Type B pancreatic cell (in vitro differentiated cells): ENCODE measurements at regions not wholly inside any gene's neighbourhood (a gene's known extent, or its start where the extent isn't known, plus 50 kb on each side); places are given as distances from the start of the nearest gene placed in this dataset.

Source experiments
- DNase-seq: peaks from one replicate; pipeline ENCODE4 v3.0.0; 2021; ENCODE audit warnings: mixed read lengths; ENCODE audit not compliant: unreplicated experiment; ENCODE audit errors: extremely low spot score
- H3K27ac Mint-ChIP-seq: 2 replicates; pipeline ENCODE4 v1.8.0; 2021; ENCODE audit warnings: mild to moderate bottlenecking, mixed read lengths
- H3K27me3 Mint-ChIP-seq: 2 replicates; pipeline ENCODE4 v1.8.0; 2021; ENCODE audit warnings: mixed read lengths
- H3K36me3 Mint-ChIP-seq: 2 replicates; pipeline ENCODE4 v1.8.0; 2021; ENCODE audit warnings: mixed read lengths
- H3K4me1 Mint-ChIP-seq: one replicate; pipeline ENCODE4 v1.8.0; 2021; ENCODE audit warnings: mixed read lengths; ENCODE audit not compliant: unreplicated experiment
- H3K4me3 Mint-ChIP-seq: 2 replicates; pipeline ENCODE4 v1.8.0; 2021; ENCODE audit warnings: mild to moderate bottlenecking, mixed read lengths
- H3K9me3 Mint-ChIP-seq: 2 replicates; pipeline ENCODE4 v1.8.0; 2021; ENCODE audit warnings: mixed read lengths
- TF ChIP-seq, protein P1 (sequence below): fragments of 200-600 bp; sonication (generic); conservative IDR thresholded peaks from 2 replicates; pipeline ENCODE4 v1.5.0; 2021; ENCODE audit warnings: antibody characterized with exemption, mild to moderate bottlenecking

DNA sequence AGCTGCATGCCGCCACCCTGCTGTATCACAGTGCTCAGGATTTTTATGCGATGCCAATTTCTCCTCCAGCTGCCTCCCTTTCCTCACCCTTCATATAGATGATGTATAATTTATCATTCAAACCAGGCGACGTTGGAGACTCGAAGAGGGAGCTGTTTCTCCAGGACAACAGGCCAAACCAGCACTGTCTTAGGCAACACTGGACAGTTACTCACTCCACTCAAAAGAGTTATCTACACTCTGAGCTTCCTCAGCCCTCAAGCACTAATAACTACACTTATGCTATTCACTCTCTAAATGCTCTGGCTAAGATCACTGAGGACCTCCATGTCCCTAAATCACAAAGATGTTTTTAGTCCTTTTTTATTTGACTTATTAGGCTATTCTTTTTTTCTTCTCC lies 87.3 kb upstream of the RFC3 start:
- Mint-ChIP-seq H3K4me3 (no peak overlapping the region), H3K27ac (no peak overlapping the region), H3K9me3 (peaks cover 6% of the 10 kb centered on the region), H3K4me1 (no peaks in the 10 kb centered on the region), H3K36me3 (no peaks in the 10 kb centered on the region), H3K27me3 (no peaks in the 10 kb centered on the region)
- no peak for DNase-seq
- TF ChIP-seq, protein P1, sequence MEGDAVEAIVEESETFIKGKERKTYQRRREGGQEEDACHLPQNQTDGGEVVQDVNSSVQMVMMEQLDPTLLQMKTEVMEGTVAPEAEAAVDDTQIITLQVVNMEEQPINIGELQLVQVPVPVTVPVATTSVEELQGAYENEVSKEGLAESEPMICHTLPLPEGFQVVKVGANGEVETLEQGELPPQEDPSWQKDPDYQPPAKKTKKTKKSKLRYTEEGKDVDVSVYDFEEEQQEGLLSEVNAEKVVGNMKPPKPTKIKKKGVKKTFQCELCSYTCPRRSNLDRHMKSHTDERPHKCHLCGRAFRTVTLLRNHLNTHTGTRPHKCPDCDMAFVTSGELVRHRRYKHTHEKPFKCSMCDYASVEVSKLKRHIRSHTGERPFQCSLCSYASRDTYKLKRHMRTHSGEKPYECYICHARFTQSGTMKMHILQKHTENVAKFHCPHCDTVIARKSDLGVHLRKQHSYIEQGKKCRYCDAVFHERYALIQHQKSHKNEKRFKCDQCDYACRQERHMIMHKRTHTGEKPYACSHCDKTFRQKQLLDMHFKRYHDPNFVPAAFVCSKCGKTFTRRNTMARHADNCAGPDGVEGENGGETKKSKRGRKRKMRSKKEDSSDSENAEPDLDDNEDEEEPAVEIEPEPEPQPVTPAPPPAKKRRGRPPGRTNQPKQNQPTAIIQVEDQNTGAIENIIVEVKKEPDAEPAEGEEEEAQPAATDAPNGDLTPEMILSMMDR = no peak

DNA sequence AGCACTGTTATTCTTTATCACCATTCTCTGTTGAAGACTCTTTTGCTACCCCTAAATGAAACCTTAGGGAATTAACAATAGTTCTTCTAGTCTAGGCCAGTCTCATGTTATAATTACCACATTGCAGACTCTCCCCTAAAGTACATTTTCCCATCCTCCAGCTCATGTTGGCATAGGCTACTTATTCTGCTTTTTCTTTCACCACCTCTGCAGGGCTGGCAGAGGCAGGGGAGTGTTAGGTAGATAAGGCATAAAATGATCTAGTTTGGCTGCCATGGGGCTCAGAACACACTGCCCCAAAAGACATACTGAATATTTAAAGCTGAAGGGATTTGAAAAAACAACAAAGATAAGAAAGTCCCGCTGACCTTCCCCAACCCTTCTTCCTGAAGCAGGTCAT lies 82.7 kb upstream of the RFC3 start:
- Mint-ChIP-seq H3K4me1 (no peaks in the 10 kb centered on the region), H3K4me3 (no peak overlapping the region), H3K27ac (no peak overlapping the region), H3K27me3 (no peaks in the 10 kb centered on the region), H3K9me3 (no peaks in the 10 kb centered on the region), H3K36me3 (no peaks in the 10 kb centered on the region)
- TF ChIP-seq, protein P1 = no peak
- DNase-seq = no peak

DNA sequence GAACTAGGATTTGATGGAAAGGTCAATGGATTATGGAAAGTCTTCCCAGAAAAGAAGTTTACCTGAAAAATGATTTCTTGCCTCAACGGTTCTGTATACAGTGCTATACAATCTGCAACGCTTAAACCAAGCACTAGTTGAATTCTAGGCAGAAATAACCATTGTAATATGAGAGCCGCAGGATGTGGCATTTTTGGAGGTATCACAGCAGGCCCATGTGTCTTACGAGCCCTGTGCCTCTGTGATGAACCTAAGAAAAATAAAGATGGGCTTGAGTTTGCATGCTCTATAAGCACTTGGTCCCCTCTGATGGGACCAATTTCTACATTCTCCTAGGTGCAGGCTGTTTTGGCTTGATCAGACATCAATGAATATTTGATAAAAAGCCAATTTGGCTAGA lies 78.7 kb upstream of the RFC3 start:
- Mint-ChIP-seq H3K36me3 (no peaks in the 10 kb centered on the region), H3K4me1 (no peaks in the 10 kb centered on the region), H3K4me3 (no peak overlapping the region), H3K27me3 (no peaks in the 10 kb centered on the region), H3K27ac (no peak overlapping the region), H3K9me3 (peaks cover 5% of the 10 kb centered on the region)
- no peak for DNase-seq
- TF ChIP-seq, protein P1 = no peak

DNA sequence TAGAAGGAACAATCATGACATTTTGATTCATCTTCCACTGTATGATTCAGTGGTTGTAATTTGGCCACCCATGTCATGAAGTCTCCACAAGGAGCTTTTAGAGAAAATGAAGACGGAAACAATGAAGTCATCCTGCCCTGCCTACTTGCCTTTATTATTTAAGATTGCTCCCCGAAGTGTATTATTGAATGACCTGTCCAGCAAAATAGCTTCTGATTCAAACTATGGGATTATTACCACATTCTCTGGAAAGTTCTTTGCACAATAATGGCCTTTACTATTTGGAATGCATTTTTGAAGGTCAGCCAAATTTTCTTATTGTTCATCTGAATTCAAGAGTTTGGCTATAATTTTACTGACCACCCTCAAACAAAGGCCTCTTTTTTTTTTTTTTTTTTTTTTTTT lies 77.8 kb upstream of the RFC3 start:
- no peak for DNase-seq
- H3K9me3 Mint-ChIP-seq = peaks cover 5% of the 10 kb centered on the region
- no peak overlapping the region for H3K27ac Mint-ChIP-seq
- no peaks in the 10 kb centered on the region for H3K4me1 Mint-ChIP-seq
- TF ChIP-seq, protein P1 = no peak
- no peaks in the 10 kb centered on the region for H3K27me3 Mint-ChIP-seq
- no peak overlapping the region for H3K4me3 Mint-ChIP-seq
- no peaks in the 10 kb centered on the region for H3K36me3 Mint-ChIP-seq

DNA sequence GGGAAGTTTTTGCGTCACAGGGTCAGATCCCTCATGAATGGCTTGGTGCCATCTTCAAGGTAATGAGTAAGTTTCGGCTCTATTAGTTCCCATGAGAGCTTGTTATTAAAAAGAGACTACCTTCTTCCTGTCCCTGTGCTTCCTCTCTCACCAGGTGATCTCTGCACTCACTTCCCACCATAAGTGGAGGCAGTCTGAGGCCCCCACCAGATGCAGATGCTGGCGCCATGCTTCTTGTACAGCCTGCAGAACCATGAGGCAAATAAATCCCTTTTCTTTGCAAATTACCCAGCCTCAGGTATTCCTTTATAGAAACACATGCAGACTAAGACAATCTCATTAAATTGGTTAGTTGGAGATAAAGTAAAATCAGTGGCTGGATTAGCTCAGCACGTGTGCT lies 75.6 kb upstream of the RFC3 start:
- no peaks in the 10 kb centered on the region for H3K4me1 Mint-ChIP-seq
- DNase-seq = no peak
- H3K4me3 Mint-ChIP-seq = no peak overlapping the region
- H3K9me3 Mint-ChIP-seq = peaks cover 5% of the 10 kb centered on the region
- TF ChIP-seq, protein P1 = no peak
- H3K27ac Mint-ChIP-seq = no peak overlapping the region
- H3K36me3 Mint-ChIP-seq = no peaks in the 10 kb centered on the region
- no peaks in the 10 kb centered on the region for H3K27me3 Mint-ChIP-seq
